HCT116 (cell line): ENCODE measurements at regions not wholly inside any gene's neighbourhood (a gene's known extent, or its start where the extent isn't known, plus 50 kb on each side); places are given as distances from the start of the nearest gene placed in this dataset.

Experiments used
- ATAC-seq: fragments of 200-7000 bp; cut with Tn5 transposase; 2 replicates; pipeline ENCODE4 v1.9.1; 2020; ENCODE audit warnings: mild to moderate bottlenecking, moderate library complexity
- BruUV-seq: library from RNA; stranded (reverse); fragments of 400-500 nt; replicated peaks from 2 replicates; lab custom pipeline; 2021; lab: Mats Ljungman, UMichigan
- CTCF ChIA-PET: fragments of 300-600 bp; sonication (Branson Sonifier 250); formaldehyde crosslinking; loops from one replicate; lab custom pipeline; 2021; ENCODE audit warnings: antibody characterized with exemption; lab: Charles Lee
- POLR2A ChIA-PET: fragments of 300-600, 350-600 bp; sonication (Branson Sonifier 250); formaldehyde crosslinking; loops from one replicate; lab custom pipeline; 2021; ENCODE audit warnings: antibody characterized with exemption; lab: Charles Lee
- RAD21 ChIA-PET, 2 experiments: fragments of 300-600 bp; sonication (Branson Sonifier 250); formaldehyde crosslinking; loops; one replicate each; lab custom pipeline; 2023; ENCODE audit warnings: low total read pairs in 2 of 2; ENCODE audit not compliant: uncharacterized antibody in 2 of 2, unreplicated experiment in 2 of 2, low non-redundant PET in 1 of 2; lab: Charles Lee
- DNase-seq: peaks from one replicate; pipeline ENCODE4 v3.0.0-alpha.2; 2010; ENCODE audit warnings: low read depth, low spot score
- H2AFZ ChIP-seq: fragments of 200-600 bp; shearing (Covaris generic), sonication (generic); 2 replicates; pipeline ENCODE4 v1.6.1; 2017; ENCODE audit warnings: low read depth, mixed run types, mixed read lengths, antibody characterized with exemption, low read length; ENCODE audit not compliant: poor library complexity, severe bottlenecking
- H3K27ac ChIP-seq: 2 replicates; pipeline ENCODE4 v1.5.1; 2012; ENCODE audit warnings: low read depth, low read length
- H3K27me3 ChIP-seq: fragments of 200-600 bp; sonication (generic); 2 replicates; pipeline ENCODE4 v1.6.1; 2016; ENCODE audit warnings: mixed run types, low read length, mixed read lengths; ENCODE audit not compliant: insufficient read depth
- H3K36me3 ChIP-seq, 2 experiments: fragments of 200-500 bp in 1 of 2; fragments of 200-600 bp in 1 of 2; sonication (Bioruptor generic) in 1 of 2; sonication (generic) in 1 of 2; 2 replicates each; pipeline versions ENCODE4 v1.5.1 to v1.6.1; 2014 to 2016; ENCODE audit warnings: low read length in 2 of 2, inconsistent platforms in 1 of 2, mixed read lengths in 1 of 2, mixed run types in 1 of 2; ENCODE audit not compliant: insufficient read depth in 2 of 2, control insufficient read depth in 1 of 2
- H3K4me1 ChIP-seq, 2 experiments: fragments of 200-600 bp in 1 of 2; sonication (generic) in 1 of 2; 2 replicates each; pipeline versions ENCODE4 v1.5.1 to v1.6.1; 2012 to 2017; ENCODE audit warnings: low read length in 2 of 2, inconsistent platforms in 1 of 2, mild to moderate bottlenecking in 1 of 2, mixed read lengths in 1 of 2, mixed run types in 1 of 2, moderate library complexity in 1 of 2; ENCODE audit not compliant: insufficient read depth in 2 of 2, control insufficient read depth in 1 of 2
- H3K4me2 ChIP-seq: fragments of 200-600 bp; sonication (generic); 2 replicates; pipeline ENCODE4 v1.6.1; 2017; ENCODE audit warnings: mixed run types, low read length, mixed read lengths
- H3K4me3 ChIP-seq, 2 experiments: fragments of 200-600 bp in 1 of 2; sonication (generic) in 1 of 2; replicated peaks in 1 of 2; 2 replicates each; pipeline ENCODE4 v1.5.1; 2011 to 2016; ENCODE audit warnings: low read length in 2 of 2, control low read depth in 1 of 2, low read depth in 1 of 2, mild to moderate bottlenecking in 1 of 2, mixed read lengths in 1 of 2, mixed run types in 1 of 2
- H3K79me2 ChIP-seq: fragments of 200-600 bp; sonication (generic); 2 replicates; pipeline ENCODE4 v1.6.1; 2017; ENCODE audit warnings: mild to moderate bottlenecking, mixed run types, low read length, moderate library complexity, mixed read lengths; ENCODE audit not compliant: insufficient read depth
- H3K9ac ChIP-seq: fragments of 200-600 bp; sonication (generic); 2 replicates; pipeline ENCODE4 v1.6.1; 2016; ENCODE audit warnings: low read length, mixed read lengths
- H3K9me2 ChIP-seq: fragments of 200-600 bp; sonication (generic), shearing (Covaris generic); 2 replicates; pipeline ENCODE4 v1.6.1; 2017; ENCODE audit warnings: mixed run types, mild to moderate bottlenecking, moderate library complexity; ENCODE audit not compliant: insufficient read depth
- H3K9me3 ChIP-seq, 2 experiments: fragments of 200-500 bp in 1 of 2; fragments of 200-600 bp in 1 of 2; sonication (Bioruptor generic) in 1 of 2; sonication (generic) in 1 of 2; 2 replicates each; pipeline ENCODE4 v1.6.1; 2014 to 2017; ENCODE audit warnings: low read length in 2 of 2, mixed read lengths in 2 of 2, inconsistent platforms in 1 of 2, low read depth in 1 of 2, mild to moderate bottlenecking in 1 of 2, mixed run types in 1 of 2, moderate library complexity in 1 of 2; ENCODE audit not compliant: control insufficient read depth in 1 of 2, insufficient read depth in 1 of 2
- H4K20me1 ChIP-seq: fragments of 200-600 bp; sonication (generic), shearing (Covaris generic); 2 replicates; pipeline ENCODE4 v1.6.1; 2017; ENCODE audit warnings: mixed run types, mild to moderate bottlenecking, moderate library complexity; ENCODE audit not compliant: insufficient read depth
- CEBPB ChIP-seq: IDR thresholded peaks from 2 replicates; pipeline ENCODE4 v1.6.1; 2012; ENCODE audit warnings: low read depth
- ELF1 ChIP-seq: IDR thresholded peaks from 2 replicates; pipeline ENCODE4 v1.6.1; 2012; ENCODE audit warnings: low read depth, borderline replicate concordance
- SIN3A ChIP-seq: IDR thresholded peaks from 2 replicates; pipeline ENCODE4 v1.6.1; 2012; ENCODE audit warnings: low read depth
- SP1 ChIP-seq: IDR thresholded peaks from 2 replicates; pipeline ENCODE4 v1.6.1; 2012; ENCODE audit warnings: low read depth
- ZFX ChIP-seq: fragments of 450-650 bp; IDR thresholded peaks from 2 replicates; pipeline ENCODE4 v1.6.1; 2017
- intact Hi-C: fragments of 100-400 bp; cut with micrococcal nuclease; formaldehyde crosslinking; loops from 2 replicates; pipeline ENCODE4 v1.10.0; 2022
- TF ChIP-seq, protein P1 (sequence below), 3 experiments: fragments of 200-600 bp in 1 of 3; sonication (generic) in 1 of 3; IDR thresholded peaks in 2 of 3; conservative IDR thresholded peaks in 1 of 3; 2 replicates each; pipeline ENCODE4 v1.5.1; 2012 to 2017; ENCODE audit warnings: low read depth in 2 of 3, low read length in 2 of 3, antibody characterized with exemption in 1 of 3, borderline replicate concordance in 1 of 3, control low read depth in 1 of 3, mild to moderate bottlenecking in 1 of 3, mixed read lengths in 1 of 3, mixed run types in 1 of 3, moderate library complexity in 1 of 3; ENCODE audit not compliant: insufficient read depth in 1 of 3

DNA sequence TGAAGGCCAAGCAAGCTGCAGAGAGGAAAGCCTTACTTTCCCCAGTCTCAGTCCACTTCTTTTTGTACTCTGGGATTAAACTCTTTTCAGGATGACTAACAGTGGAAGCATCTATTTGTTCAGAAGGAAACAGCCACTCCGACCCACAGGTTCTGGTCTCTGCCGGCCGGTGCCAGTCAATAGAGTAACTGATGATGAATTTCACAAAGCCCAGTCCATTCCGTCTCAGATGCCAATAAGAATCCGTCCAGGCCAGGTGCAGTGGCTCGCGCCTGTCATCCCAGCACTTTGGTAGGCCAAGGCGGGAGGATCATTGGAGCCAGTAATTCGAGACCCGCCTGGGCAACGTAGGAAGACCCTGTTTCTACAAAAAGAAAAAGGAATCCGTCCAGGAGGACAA lies 58.5 kb upstream of the HELT start:
- H3K79me2 ChIP-seq: no peaks in the 10 kb centered on the region
- CTCF ChIA-PET: interaction anchor here (1.1 kb wide), 1 partner anchor 9 kb away, joined by 3 read pairs; no protein-coding TSS in a partner anchor
- H4K20me1 ChIP-seq: no peaks in the 10 kb centered on the region
- no peak overlapping the region for H3K4me3 ChIP-seq
- RAD21 ChIA-PET: no interaction called here
- H3K9ac ChIP-seq: no peak overlapping the region
- intact Hi-C loops: no loop called here
- H3K4me2 ChIP-seq: no peak overlapping the region
- H2AFZ ChIP-seq: no peak overlapping the region
- no peak for TF ChIP-seq SIN3A
- no peaks in the 10 kb centered on the region for H3K9me2 ChIP-seq
- ATAC-seq (no peak), DNase-seq (no peak)
- BruUV-seq: no TSS peak
- H3K9me3 ChIP-seq: no peaks in the 10 kb centered on the region
- POLR2A ChIA-PET: no interaction called here
- H3K36me3 ChIP-seq: no peaks in the 10 kb centered on the region
- H3K27ac ChIP-seq: no peak overlapping the region
- H3K4me1 ChIP-seq: peaks cover 0 to 9% of the 10 kb centered on the region in 2 experiments; a peak in 3 of 4 replicates
- H3K27me3 ChIP-seq: no peaks in the 10 kb centered on the region

DNA sequence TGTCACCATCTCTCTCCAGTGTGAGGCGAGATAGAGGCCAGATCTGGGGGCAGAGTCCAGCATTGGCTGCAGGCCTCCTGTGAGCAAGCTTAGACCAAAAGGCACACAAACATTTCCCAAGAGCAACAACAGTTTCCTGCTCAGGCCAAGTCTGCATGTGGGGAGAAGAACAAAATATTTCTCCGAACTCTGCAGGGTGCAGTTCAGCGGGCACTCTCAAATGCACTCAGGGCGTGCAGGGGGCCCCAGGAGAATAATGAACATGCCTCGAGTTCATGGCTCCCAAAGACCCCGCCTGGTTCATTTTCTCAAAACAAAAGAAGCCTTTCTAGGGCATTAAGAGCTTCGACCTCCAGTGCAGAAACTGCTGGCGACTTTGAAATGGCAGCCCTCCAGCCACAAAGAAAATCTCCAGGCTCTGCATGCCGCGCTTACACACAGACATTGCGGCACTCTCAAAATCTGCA lies 57.8 kb upstream of the HELT start:
- no peaks in the 10 kb centered on the region for H3K36me3 ChIP-seq
- no TSS peak for BruUV-seq
- no peak overlapping the region for H2AFZ ChIP-seq
- H3K4me2 ChIP-seq: no peak overlapping the region
- no peak for DNase-seq
- ChIA-PET RAD21 (no interaction called here), CTCF (no interaction called here), POLR2A (no interaction called here)
- no peak for ATAC-seq
- intact Hi-C loops: no loop called here
- TF ChIP-seq CEBPB: no peak
- TF ChIP-seq ZFX: no peak
- TF ChIP-seq SP1: no peak
- TF ChIP-seq, protein P1, sequence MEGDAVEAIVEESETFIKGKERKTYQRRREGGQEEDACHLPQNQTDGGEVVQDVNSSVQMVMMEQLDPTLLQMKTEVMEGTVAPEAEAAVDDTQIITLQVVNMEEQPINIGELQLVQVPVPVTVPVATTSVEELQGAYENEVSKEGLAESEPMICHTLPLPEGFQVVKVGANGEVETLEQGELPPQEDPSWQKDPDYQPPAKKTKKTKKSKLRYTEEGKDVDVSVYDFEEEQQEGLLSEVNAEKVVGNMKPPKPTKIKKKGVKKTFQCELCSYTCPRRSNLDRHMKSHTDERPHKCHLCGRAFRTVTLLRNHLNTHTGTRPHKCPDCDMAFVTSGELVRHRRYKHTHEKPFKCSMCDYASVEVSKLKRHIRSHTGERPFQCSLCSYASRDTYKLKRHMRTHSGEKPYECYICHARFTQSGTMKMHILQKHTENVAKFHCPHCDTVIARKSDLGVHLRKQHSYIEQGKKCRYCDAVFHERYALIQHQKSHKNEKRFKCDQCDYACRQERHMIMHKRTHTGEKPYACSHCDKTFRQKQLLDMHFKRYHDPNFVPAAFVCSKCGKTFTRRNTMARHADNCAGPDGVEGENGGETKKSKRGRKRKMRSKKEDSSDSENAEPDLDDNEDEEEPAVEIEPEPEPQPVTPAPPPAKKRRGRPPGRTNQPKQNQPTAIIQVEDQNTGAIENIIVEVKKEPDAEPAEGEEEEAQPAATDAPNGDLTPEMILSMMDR (IDR thresholded peaks at IDR 0.05 in 2 of 3, conservative IDR thresholded peaks at IDR 0.05 in 1 of 3; ENCODE audit: borderline replicate concordance in 1 of 3, insufficient read depth in 1 of 3, low read depth in 2 of 3, low read length in 2 of 3): no peak
- no peak for TF ChIP-seq ELF1
- peaks cover 0 to 9% of the 10 kb centered on the region in 2 experiments; a peak in 3 of 4 replicates for H3K4me1 ChIP-seq
- no peaks in the 10 kb centered on the region for H3K27me3 ChIP-seq
- no peaks in the 10 kb centered on the region for H3K79me2 ChIP-seq
- no peaks in the 10 kb centered on the region for H3K9me2 ChIP-seq
- H3K4me3 ChIP-seq: no peak overlapping the region
- no peak overlapping the region for H3K9ac ChIP-seq
- H3K27ac ChIP-seq: no peak overlapping the region
- no peaks in the 10 kb centered on the region for H3K9me3 ChIP-seq
- H4K20me1 ChIP-seq: no peaks in the 10 kb centered on the region
